ENCODE measurements at regions not wholly inside any gene's neighbourhood (a gene's known extent, or its start where the extent isn't known, plus 50 kb on each side); places are given as distances from the start of the nearest gene placed in this dataset.
A peak's percentile ranks its signal among the peaks of the same experiment; 100 is the strongest.

- intact Hi-C loops (cut with DNase I): no loop called here
- no peaks in the 10 kb centered on the region for H3K27me3 ChIP-seq
- H3K4me3 ChIP-seq: no peak overlapping the region
- 55% methylated on average over 6 of the region's 6 CpGs for WGBS
- peaks cover 0 to 10% (median 1%) of the 10 kb centered on the region in 4 donors for H3K4me1 ChIP-seq
- H3K9me3 ChIP-seq: no peaks in the 10 kb centered on the region
- TF ChIP-seq, protein P1, sequence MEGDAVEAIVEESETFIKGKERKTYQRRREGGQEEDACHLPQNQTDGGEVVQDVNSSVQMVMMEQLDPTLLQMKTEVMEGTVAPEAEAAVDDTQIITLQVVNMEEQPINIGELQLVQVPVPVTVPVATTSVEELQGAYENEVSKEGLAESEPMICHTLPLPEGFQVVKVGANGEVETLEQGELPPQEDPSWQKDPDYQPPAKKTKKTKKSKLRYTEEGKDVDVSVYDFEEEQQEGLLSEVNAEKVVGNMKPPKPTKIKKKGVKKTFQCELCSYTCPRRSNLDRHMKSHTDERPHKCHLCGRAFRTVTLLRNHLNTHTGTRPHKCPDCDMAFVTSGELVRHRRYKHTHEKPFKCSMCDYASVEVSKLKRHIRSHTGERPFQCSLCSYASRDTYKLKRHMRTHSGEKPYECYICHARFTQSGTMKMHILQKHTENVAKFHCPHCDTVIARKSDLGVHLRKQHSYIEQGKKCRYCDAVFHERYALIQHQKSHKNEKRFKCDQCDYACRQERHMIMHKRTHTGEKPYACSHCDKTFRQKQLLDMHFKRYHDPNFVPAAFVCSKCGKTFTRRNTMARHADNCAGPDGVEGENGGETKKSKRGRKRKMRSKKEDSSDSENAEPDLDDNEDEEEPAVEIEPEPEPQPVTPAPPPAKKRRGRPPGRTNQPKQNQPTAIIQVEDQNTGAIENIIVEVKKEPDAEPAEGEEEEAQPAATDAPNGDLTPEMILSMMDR (IDR thresholded peaks at IDR 0.05): no peak
- no peak for TF ChIP-seq POLR2A (IDR thresholded peaks at IDR 0.05; ENCODE audit: low read depth)
- no peak for TF ChIP-seq POLR2AphosphoS5 (IDR thresholded peaks at IDR 0.05)
- no peak for TF ChIP-seq EP300 (IDR thresholded peaks at IDR 0.05)
- no peaks in the 10 kb centered on the region for H3K36me3 ChIP-seq
- peak overlapping the region in 2 of 4 donors; percentile 5 to 39 for H3K27ac ChIP-seq (replicated peaks in 1 of 4)
- no peak for DNase-seq (ENCODE audit: extremely low spot score)
These were observed 344.2 kb upstream of the KAZN start for GRCh38 chr1:14254251-14254650.

DNA sequence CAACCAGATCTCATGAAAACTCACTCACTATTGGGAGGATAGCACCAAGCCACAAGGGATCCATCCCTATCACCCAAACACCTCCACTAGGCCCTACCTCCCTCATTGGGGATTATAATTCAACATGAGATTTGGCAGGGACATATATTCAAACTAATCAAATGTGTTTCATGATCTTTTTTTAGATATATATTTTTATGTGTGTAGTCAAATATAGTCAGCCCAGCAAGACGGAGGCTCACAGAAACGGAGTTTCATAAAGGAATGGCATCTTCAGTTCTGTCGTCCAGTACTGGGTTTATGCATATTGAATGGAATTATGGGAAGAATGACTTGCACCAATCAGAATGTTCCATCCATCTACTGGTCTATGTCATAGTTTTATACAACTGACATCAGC lies 343.3 kb upstream of the KAZN start:
- Histone ChIP-seq H3K27me3 (no peaks in the 10 kb centered on the region), H3K9me3 (no peaks in the 10 kb centered on the region), H3K27ac (replicated peaks in 1 of 4) (peak overlapping the region; percentile 2 to 30 (median 12)), H3K4me3 (no peak overlapping the region), H3K36me3 (no peaks in the 10 kb centered on the region), H3K4me1 (peaks cover 0 to 10% (median 1%) of the 10 kb centered on the region in 4 donors)
- no peak for DNase-seq (ENCODE audit: extremely low spot score)
- WGBS: 86% methylated on average over 3 of the region's 3 CpGs
- TF ChIP-seq POLR2A (IDR thresholded peaks at IDR 0.05; ENCODE audit: low read depth): no peak
- TF ChIP-seq, protein P1 (IDR thresholded peaks at IDR 0.05): no peak
- TF ChIP-seq POLR2AphosphoS5 (IDR thresholded peaks at IDR 0.05): no peak
- no peak for TF ChIP-seq EP300 (IDR thresholded peaks at IDR 0.05)
- intact Hi-C loops (cut with DNase I): no loop called here

GRCh38 chr1:14255711-14256110 lies 342.8 kb upstream of the KAZN start:
- intact Hi-C loops (cut with DNase I): no loop called here
- Histone ChIP-seq H3K4me3 (no peak overlapping the region), H3K36me3 (no peaks in the 10 kb centered on the region), H3K4me1 (peaks cover 0 to 10% (median 1%) of the 10 kb centered on the region in 4 donors), H3K27ac (replicated peaks in 1 of 4) (peak overlapping the region in 2 of 4 donors; percentile 2 to 30), H3K27me3 (no peaks in the 10 kb centered on the region), H3K9me3 (no peaks in the 10 kb centered on the region)
- TF ChIP-seq, protein P1 (IDR thresholded peaks at IDR 0.05): no peak
- TF ChIP-seq POLR2AphosphoS5 (IDR thresholded peaks at IDR 0.05) (no peak), POLR2A (IDR thresholded peaks at IDR 0.05; ENCODE audit: low read depth) (no peak), EP300 (IDR thresholded peaks at IDR 0.05) (no peak)
- no peak for DNase-seq (ENCODE audit: extremely low spot score)
- WGBS: 77% methylated on average over 2 of the region's 2 CpGs

- DNase-seq (ENCODE audit: extremely low spot score): peak; percentile 97
- 53% methylated on average over 11 of the region's 13 CpGs for WGBS
- peaks cover 0 to 4% (median 1%) of the 10 kb centered on the region in 4 donors for H3K4me1 ChIP-seq
- peak overlapping the region; percentile 45 to 63 (median 59) for H3K27ac ChIP-seq (replicated peaks in 1 of 4)
- no peaks in the 10 kb centered on the region for H3K9me3 ChIP-seq
- H3K36me3 ChIP-seq: no peaks in the 10 kb centered on the region
- intact Hi-C loops (cut with DNase I): no loop called here
- no peaks in the 10 kb centered on the region for H3K27me3 ChIP-seq
- H3K4me3 ChIP-seq: no peak overlapping the region
- TF ChIP-seq POLR2A (IDR thresholded peaks at IDR 0.05; ENCODE audit: low read depth) (no peak), POLR2AphosphoS5 (IDR thresholded peaks at IDR 0.05) (peak; percentile 74 to 79), EP300 (IDR thresholded peaks at IDR 0.05) (peak; percentile 4)
- TF ChIP-seq, protein P1 (IDR thresholded peaks at IDR 0.05): no peak
These were observed 339.2 kb upstream of the KAZN start for GRCh38 chr1:14259191-14259757.

DNA sequence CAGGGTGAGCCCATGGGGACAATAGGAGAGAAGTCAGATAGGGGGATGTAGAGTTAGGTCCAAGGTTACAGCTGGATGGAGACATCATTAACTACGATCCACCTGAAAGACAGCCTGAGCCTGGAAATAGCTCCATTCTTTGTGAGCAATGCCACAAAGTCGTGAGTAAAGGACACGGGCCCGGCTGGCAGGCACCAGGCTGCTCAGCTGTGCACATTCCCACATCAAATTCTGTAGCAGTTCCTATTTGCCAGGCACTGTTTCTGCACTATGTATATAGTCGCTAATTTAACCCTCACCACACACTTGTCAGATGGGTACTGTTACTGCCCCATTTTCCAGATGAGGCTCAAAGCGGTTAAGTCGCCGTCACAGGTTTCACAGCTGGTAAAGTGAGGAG lies 338.0 kb upstream of the KAZN start:
- intact Hi-C loops (cut with DNase I): no loop called here
- 95% methylated on average over 8 of the region's 8 CpGs for WGBS
- H3K4me1 ChIP-seq: peaks cover 0 to 3% (median 1%) of the 10 kb centered on the region in 4 donors
- peak overlapping the region; percentile 45 to 63 (median 54) for H3K27ac ChIP-seq (replicated peaks in 1 of 4)
- no peak for TF ChIP-seq POLR2AphosphoS5 (IDR thresholded peaks at IDR 0.05)
- TF ChIP-seq POLR2A (IDR thresholded peaks at IDR 0.05; ENCODE audit: low read depth): no peak
- TF ChIP-seq EP300 (IDR thresholded peaks at IDR 0.05): no peak
- TF ChIP-seq, protein P1 (IDR thresholded peaks at IDR 0.05): no peak
- no peaks in the 10 kb centered on the region for H3K27me3 ChIP-seq
- no peaks in the 10 kb centered on the region for H3K36me3 ChIP-seq
- H3K9me3 ChIP-seq: no peaks in the 10 kb centered on the region
- no peak for DNase-seq (ENCODE audit: extremely low spot score)
- no peak overlapping the region for H3K4me3 ChIP-seq
